Sigmoid colon (tissue), 4 donors: ENCODE measurements at regions not wholly inside any gene's neighbourhood (a gene's known extent, or its start where the extent isn't known, plus 50 kb on each side); places are given as distances from the start of the nearest gene placed in this dataset.

Source experiments
- CTCF ChIP-seq, 4 experiments: fragments of 450-650 bp in 3 of 4; fragments of 200-600 bp in 1 of 4; IDR thresholded peaks; one replicate each; pipeline ENCODE4 v1.5.1; 2016 to 2019; ENCODE audit warnings: antibody characterized with exemption in 4 of 4, mild to moderate bottlenecking in 3 of 4, moderate library complexity in 2 of 4
- POLR2AphosphoS5 ChIP-seq, 4 donors: sonication (generic); formaldehyde crosslinking; IDR thresholded peaks; one replicate each; pipeline ENCODE4 v1.6.1; 2017; ENCODE audit warnings: antibody characterized with exemption in 4 of 4

- TF ChIP-seq CTCF (IDR thresholded peaks at IDR 0.05) (no peak), POLR2AphosphoS5 (IDR thresholded peaks at IDR 0.05) (no peak)
These were observed 200.0 kb downstream of the PTPRU start for GRCh38 chr1:29436181-29436785.
